ENCODE measurements at regions not wholly inside any gene's neighbourhood (a gene's known extent, or its start where the extent isn't known, plus 50 kb on each side); places are given as distances from the start of the nearest gene placed in this dataset.

GRCh38 chr6:120248451-120248850 lies 898.9 kb upstream of the MAN1A1 start:
- no peak for DNase-seq (ENCODE audit: low read depth)
- no peak overlapping the region for H3K4me3 ChIP-seq (ENCODE audit: control insufficient read depth, low read depth, low read length)
- no peak for TF ChIP-seq CTCF (IDR thresholded peaks at IDR 0.05; ENCODE audit: control insufficient read depth, insufficient read depth, low read depth, low read length, missing control alignments)

- no peak for DNase-seq (ENCODE audit: low read depth)
- no peak overlapping the region for H3K4me3 ChIP-seq (ENCODE audit: control insufficient read depth, low read depth, low read length)
- no peak for TF ChIP-seq CTCF (IDR thresholded peaks at IDR 0.05; ENCODE audit: control insufficient read depth, insufficient read depth, low read depth, low read length, missing control alignments)
These were observed 887.7 kb upstream of the MAN1A1 start for GRCh38 chr6:120237221-120237620.

- no peak overlapping the region for H3K4me3 ChIP-seq (ENCODE audit: control insufficient read depth, low read depth, low read length)
- DNase-seq (ENCODE audit: low read depth) = no peak
- TF ChIP-seq CTCF (IDR thresholded peaks at IDR 0.05; ENCODE audit: control insufficient read depth, insufficient read depth, low read depth, low read length, missing control alignments) = no peak
These were observed 880.4 kb upstream of the MAN1A1 start for GRCh38 chr6:120230008-120230407.

- no peak for DNase-seq (ENCODE audit: low read depth)
- TF ChIP-seq CTCF (IDR thresholded peaks at IDR 0.05; ENCODE audit: control insufficient read depth, insufficient read depth, low read depth, low read length, missing control alignments) = no peak
- no peak overlapping the region for H3K4me3 ChIP-seq (ENCODE audit: control insufficient read depth, low read depth, low read length)
These were observed 878.7 kb upstream of the MAN1A1 start for GRCh38 chr6:120228297-120228696.

GRCh38 chr6:120219339-120219738 lies 869.8 kb upstream of the MAN1A1 start:
- TF ChIP-seq CTCF (IDR thresholded peaks at IDR 0.05; ENCODE audit: control insufficient read depth, insufficient read depth, low read depth, low read length, missing control alignments) = no peak
- no peak overlapping the region for H3K4me3 ChIP-seq (ENCODE audit: control insufficient read depth, low read depth, low read length)
- DNase-seq (ENCODE audit: low read depth) = no peak

- DNase-seq (ENCODE audit: low read depth) = no peak
- no peak overlapping the region for H3K4me3 ChIP-seq (ENCODE audit: control insufficient read depth, low read depth, low read length)
- no peak for TF ChIP-seq CTCF (IDR thresholded peaks at IDR 0.05; ENCODE audit: control insufficient read depth, insufficient read depth, low read depth, low read length, missing control alignments)
These were observed 864.5 kb upstream of the MAN1A1 start for GRCh38 chr6:120214088-120214499.
